ENCODE measurements at regions not wholly inside any gene's neighbourhood (a gene's known extent, or its start where the extent isn't known, plus 50 kb on each side); places are given as distances from the start of the nearest gene placed in this dataset.
A peak's percentile ranks its signal among the peaks of the same experiment; 100 is the strongest.

- TF ChIP-seq, protein P1, sequence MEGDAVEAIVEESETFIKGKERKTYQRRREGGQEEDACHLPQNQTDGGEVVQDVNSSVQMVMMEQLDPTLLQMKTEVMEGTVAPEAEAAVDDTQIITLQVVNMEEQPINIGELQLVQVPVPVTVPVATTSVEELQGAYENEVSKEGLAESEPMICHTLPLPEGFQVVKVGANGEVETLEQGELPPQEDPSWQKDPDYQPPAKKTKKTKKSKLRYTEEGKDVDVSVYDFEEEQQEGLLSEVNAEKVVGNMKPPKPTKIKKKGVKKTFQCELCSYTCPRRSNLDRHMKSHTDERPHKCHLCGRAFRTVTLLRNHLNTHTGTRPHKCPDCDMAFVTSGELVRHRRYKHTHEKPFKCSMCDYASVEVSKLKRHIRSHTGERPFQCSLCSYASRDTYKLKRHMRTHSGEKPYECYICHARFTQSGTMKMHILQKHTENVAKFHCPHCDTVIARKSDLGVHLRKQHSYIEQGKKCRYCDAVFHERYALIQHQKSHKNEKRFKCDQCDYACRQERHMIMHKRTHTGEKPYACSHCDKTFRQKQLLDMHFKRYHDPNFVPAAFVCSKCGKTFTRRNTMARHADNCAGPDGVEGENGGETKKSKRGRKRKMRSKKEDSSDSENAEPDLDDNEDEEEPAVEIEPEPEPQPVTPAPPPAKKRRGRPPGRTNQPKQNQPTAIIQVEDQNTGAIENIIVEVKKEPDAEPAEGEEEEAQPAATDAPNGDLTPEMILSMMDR (IDR thresholded peaks at IDR 0.05; ENCODE audit: control extremely low read depth in 1 of 3, insufficient read depth in 1 of 3, low read depth in 1 of 3, low read length in 3 of 3): peak in 2 of 3 experiments; percentile 60 to 72; a peak in 3 of 4 replicates
- TF ChIP-seq SRF (IDR thresholded peaks at IDR 0.05; ENCODE audit: low read depth, low read length) (no peak), CEBPB (IDR thresholded peaks at IDR 0.05; ENCODE audit: low read depth, low read length) (no peak), GABPA (IDR thresholded peaks at IDR 0.05; ENCODE audit: borderline replicate concordance, insufficient read depth, low read length) (no peak), HDAC2 (IDR thresholded peaks at IDR 0.05; ENCODE audit: borderline replicate concordance in 1 of 2, low read depth in 2 of 2, low read length in 2 of 2) (no peak), POLR2A (IDR thresholded peaks at IDR 0.05; ENCODE audit: control extremely low read depth in 1 of 2, low read depth in 2 of 2, low read length in 2 of 2) (no peak)
- TF ChIP-seq, protein P2, sequence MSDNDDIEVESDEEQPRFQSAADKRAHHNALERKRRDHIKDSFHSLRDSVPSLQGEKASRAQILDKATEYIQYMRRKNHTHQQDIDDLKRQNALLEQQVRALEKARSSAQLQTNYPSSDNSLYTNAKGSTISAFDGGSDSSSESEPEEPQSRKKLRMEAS (IDR thresholded peaks at IDR 0.05): no peak
Measured at GRCh38 chr7:34596887-34597286, 61.1 kb upstream of the NPSR1 start.

All from H1 (cell line).